ENCODE measurements at regions not wholly inside any gene's neighbourhood (a gene's known extent, or its start where the extent isn't known, plus 50 kb on each side); places are given as distances from the start of the nearest gene placed in this dataset.

GRCh38 chr12:24230061-24230701 lies 280.7 kb upstream of the SOX5 start:
- no peak overlapping the region for H2AFZ ChIP-seq (ENCODE audit: low read depth, low read length)
- peaks cover 88% of the 10 kb centered on the region for H3K79me2 ChIP-seq (ENCODE audit: low read length)
- H3K9ac ChIP-seq (ENCODE audit: low read length), result peak overlapping the region; percentile 84
- peak overlapping the region; percentile 95 for H3K27ac ChIP-seq (ENCODE audit: low read length)
- H3K4me3 ChIP-seq (ENCODE audit: low read length), result peak overlapping the region; percentile 63
- peaks cover 78% of the 10 kb centered on the region for H3K4me1 ChIP-seq (ENCODE audit: low read length)
- no peaks in the 10 kb centered on the region for H3K9me3 ChIP-seq (ENCODE audit: insufficient read depth, low read length)
- H3K27me3 ChIP-seq (ENCODE audit: low read depth, low read length), result no peaks in the 10 kb centered on the region
- TF ChIP-seq CTCF (IDR thresholded peaks at IDR 0.05; ENCODE audit: low read depth, low read length), result no peak
- TF ChIP-seq EZH2phosphoT487 (IDR thresholded peaks at IDR 0.05; ENCODE audit: low read depth), result no peak
- H4K20me1 ChIP-seq (ENCODE audit: insufficient read depth, low read length), result no peaks in the 10 kb centered on the region; the same call in 1 of the 2 replicates
- H3K4me2 ChIP-seq (ENCODE audit: low read length), result peak overlapping the region; percentile 82
- peaks cover 17% of the 10 kb centered on the region for H3K36me3 ChIP-seq (replicated peaks; ENCODE audit: low read depth, low read length)

GRCh38 chr12:24229031-24229700 lies 279.7 kb upstream of the SOX5 start:
- H3K4me3 ChIP-seq (ENCODE audit: low read length), result peak overlapping the region; percentile 63
- H3K36me3 ChIP-seq (replicated peaks; ENCODE audit: low read depth, low read length), result peaks cover 12% of the 10 kb centered on the region
- H3K9me3 ChIP-seq (ENCODE audit: insufficient read depth, low read length), result no peaks in the 10 kb centered on the region
- peaks cover 77% of the 10 kb centered on the region for H3K4me1 ChIP-seq (ENCODE audit: low read length)
- peak overlapping the region; percentile 95 for H3K27ac ChIP-seq (ENCODE audit: low read length)
- no peaks in the 10 kb centered on the region for H3K27me3 ChIP-seq (ENCODE audit: low read depth, low read length)
- peaks cover 88% of the 10 kb centered on the region for H3K79me2 ChIP-seq (ENCODE audit: low read length)
- no peak for TF ChIP-seq EZH2phosphoT487 (IDR thresholded peaks at IDR 0.05; ENCODE audit: low read depth)
- H2AFZ ChIP-seq (ENCODE audit: low read depth, low read length), result no peak overlapping the region
- peak overlapping the region; percentile 84 for H3K9ac ChIP-seq (ENCODE audit: low read length)
- peak overlapping the region; percentile 82 for H3K4me2 ChIP-seq (ENCODE audit: low read length)
- no peaks in the 10 kb centered on the region; the same call in 1 of the 2 replicates for H4K20me1 ChIP-seq (ENCODE audit: insufficient read depth, low read length)

- Histone ChIP-seq H3K79me2 (ENCODE audit: low read length) (peaks cover 89% of the 10 kb centered on the region), H3K9ac (ENCODE audit: low read length) (peak overlapping the region; percentile 84), H3K27ac (ENCODE audit: low read length) (peak overlapping the region; percentile 95), H3K4me3 (ENCODE audit: low read length) (peak overlapping the region; percentile 63), H3K4me1 (ENCODE audit: low read length) (peaks cover 77% of the 10 kb centered on the region), H3K27me3 (ENCODE audit: low read depth, low read length) (no peaks in the 10 kb centered on the region), H2AFZ (ENCODE audit: low read depth, low read length) (no peak overlapping the region), H3K36me3 (replicated peaks; ENCODE audit: low read depth, low read length) (peaks cover 11% of the 10 kb centered on the region), H3K9me3 (ENCODE audit: insufficient read depth, low read length) (no peaks in the 10 kb centered on the region), H4K20me1 (ENCODE audit: insufficient read depth, low read length) (peaks cover 5% of the 10 kb centered on the region), H3K4me2 (ENCODE audit: low read length) (peak overlapping the region; percentile 82)
- no peak for TF ChIP-seq CTCF (IDR thresholded peaks at IDR 0.05; ENCODE audit: low read depth, low read length)
- TF ChIP-seq EZH2phosphoT487 (IDR thresholded peaks at IDR 0.05; ENCODE audit: low read depth), result no peak
Observed at GRCh38 chr12:24228371-24228770, 278.9 kb upstream of the SOX5 start.

- H3K9me3 ChIP-seq (ENCODE audit: insufficient read depth, low read length), result no peaks in the 10 kb centered on the region
- peak overlapping the region; percentile 84 for H3K9ac ChIP-seq (ENCODE audit: low read length)
- H3K27ac ChIP-seq (ENCODE audit: low read length), result peak overlapping the region; percentile 95
- H3K79me2 ChIP-seq (ENCODE audit: low read length), result peaks cover 89% of the 10 kb centered on the region
- peaks cover 11% of the 10 kb centered on the region for H3K36me3 ChIP-seq (replicated peaks; ENCODE audit: low read depth, low read length)
- peaks cover 71% of the 10 kb centered on the region for H3K4me1 ChIP-seq (ENCODE audit: low read length)
- H3K27me3 ChIP-seq (ENCODE audit: low read depth, low read length), result no peaks in the 10 kb centered on the region
- H3K4me3 ChIP-seq (ENCODE audit: low read length), result peak overlapping the region; percentile 63
- H2AFZ ChIP-seq (ENCODE audit: low read depth, low read length), result no peak overlapping the region; the same call in 1 of the 2 replicates
- peaks cover 11% of the 10 kb centered on the region for H4K20me1 ChIP-seq (ENCODE audit: insufficient read depth, low read length)
- H3K4me2 ChIP-seq (ENCODE audit: low read length), result peak overlapping the region; percentile 82
- TF ChIP-seq CTCF (IDR thresholded peaks at IDR 0.05; ENCODE audit: low read depth, low read length) (no peak), EZH2phosphoT487 (IDR thresholded peaks at IDR 0.05; ENCODE audit: low read depth) (no peak)
Observed at GRCh38 chr12:24227551-24227950, 278.1 kb upstream of the SOX5 start.

Measured in OCI-LY3 (cell line).